ENCODE measurements at regions not wholly inside any gene's neighbourhood (a gene's known extent, or its start where the extent isn't known, plus 50 kb on each side); places are given as distances from the start of the nearest gene placed in this dataset.

DNA sequence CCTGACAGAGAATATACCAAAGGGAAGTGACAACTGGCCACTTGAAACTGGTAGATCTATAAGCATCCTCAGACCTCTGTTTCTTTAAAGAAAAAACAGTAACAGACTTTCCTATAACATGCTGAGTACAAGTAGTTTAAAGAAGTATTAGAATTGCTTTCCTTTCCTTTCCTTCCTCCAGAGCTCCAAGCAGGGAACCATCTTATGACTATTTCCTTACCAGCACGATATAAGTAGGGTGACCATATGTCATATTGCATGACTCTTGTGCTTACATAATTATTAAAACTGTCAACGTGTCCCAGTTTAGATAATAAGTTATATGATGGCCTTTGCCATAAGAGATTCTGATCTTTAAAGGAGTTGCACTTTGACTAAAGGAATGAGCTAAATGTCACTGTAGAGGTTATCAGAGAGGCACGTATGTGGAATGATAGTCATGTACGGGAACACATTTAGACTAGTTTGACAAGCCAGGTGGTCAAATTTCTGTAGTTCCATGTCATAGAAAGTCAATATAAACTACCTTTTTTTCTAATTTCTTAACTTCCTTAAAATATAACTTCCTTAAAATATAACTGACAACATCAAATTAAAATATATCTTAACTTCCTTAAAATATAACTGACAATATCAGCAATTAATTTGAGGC lies 212.7 kb upstream of the CD180 start:
- Histone ChIP-seq H3K9ac (ENCODE audit: low read depth in 1 of 2, low read length in 2 of 2) (no peak overlapping the region), H3K4me3 (ENCODE audit: low read depth in 1 of 3, low read length in 3 of 3) (no peak overlapping the region), H3K4me1 (ENCODE audit: control insufficient read depth in 4 of 4, insufficient read depth in 4 of 4, low read length in 3 of 4) (no peaks in the 10 kb centered on the region), H3K36me3 (ENCODE audit: control insufficient read depth in 4 of 4, insufficient read depth in 3 of 4, low read depth in 1 of 4, low read length in 3 of 4) (no peaks in the 10 kb centered on the region), H3K27ac (ENCODE audit: low read depth in 1 of 2, low read length in 2 of 2) (no peak overlapping the region), H3K27me3 (ENCODE audit: control insufficient read depth in 4 of 4, insufficient read depth in 4 of 4, low read length in 3 of 4) (no peaks in the 10 kb centered on the region), H3K9me3 (ENCODE audit: control insufficient read depth in 4 of 4, low read length in 3 of 4) (no peaks in the 10 kb centered on the region)
- WGBS, result 78% methylated on average over 4 of the region's 4 CpGs
- TF ChIP-seq NR2F2 (IDR thresholded peaks at IDR 0.05) (no peak), GABPA (IDR thresholded peaks at IDR 0.05 in 1 of 2, conservative IDR thresholded peaks at IDR 0.05 in 1 of 2) (no peak), FOXA1 (IDR thresholded peaks at IDR 0.05) (no peak), TAF1 (conservative IDR thresholded peaks at IDR 0.05) (no peak), EGR1 (IDR thresholded peaks at IDR 0.05; ENCODE audit: low read depth in 2 of 2) (no peak), FOXA2 (IDR thresholded peaks at IDR 0.05) (no peak), HNF4G (IDR thresholded peaks at IDR 0.05) (no peak), RXRA (IDR thresholded peaks at IDR 0.05) (no peak), SP1 (IDR thresholded peaks at IDR 0.05) (no peak), YY1 (IDR thresholded peaks at IDR 0.05) (no peak), RAD21 (IDR thresholded peaks at IDR 0.05) (no peak), HNF4A (conservative IDR thresholded peaks at IDR 0.05) (no peak)
- TF ChIP-seq, protein P1, sequence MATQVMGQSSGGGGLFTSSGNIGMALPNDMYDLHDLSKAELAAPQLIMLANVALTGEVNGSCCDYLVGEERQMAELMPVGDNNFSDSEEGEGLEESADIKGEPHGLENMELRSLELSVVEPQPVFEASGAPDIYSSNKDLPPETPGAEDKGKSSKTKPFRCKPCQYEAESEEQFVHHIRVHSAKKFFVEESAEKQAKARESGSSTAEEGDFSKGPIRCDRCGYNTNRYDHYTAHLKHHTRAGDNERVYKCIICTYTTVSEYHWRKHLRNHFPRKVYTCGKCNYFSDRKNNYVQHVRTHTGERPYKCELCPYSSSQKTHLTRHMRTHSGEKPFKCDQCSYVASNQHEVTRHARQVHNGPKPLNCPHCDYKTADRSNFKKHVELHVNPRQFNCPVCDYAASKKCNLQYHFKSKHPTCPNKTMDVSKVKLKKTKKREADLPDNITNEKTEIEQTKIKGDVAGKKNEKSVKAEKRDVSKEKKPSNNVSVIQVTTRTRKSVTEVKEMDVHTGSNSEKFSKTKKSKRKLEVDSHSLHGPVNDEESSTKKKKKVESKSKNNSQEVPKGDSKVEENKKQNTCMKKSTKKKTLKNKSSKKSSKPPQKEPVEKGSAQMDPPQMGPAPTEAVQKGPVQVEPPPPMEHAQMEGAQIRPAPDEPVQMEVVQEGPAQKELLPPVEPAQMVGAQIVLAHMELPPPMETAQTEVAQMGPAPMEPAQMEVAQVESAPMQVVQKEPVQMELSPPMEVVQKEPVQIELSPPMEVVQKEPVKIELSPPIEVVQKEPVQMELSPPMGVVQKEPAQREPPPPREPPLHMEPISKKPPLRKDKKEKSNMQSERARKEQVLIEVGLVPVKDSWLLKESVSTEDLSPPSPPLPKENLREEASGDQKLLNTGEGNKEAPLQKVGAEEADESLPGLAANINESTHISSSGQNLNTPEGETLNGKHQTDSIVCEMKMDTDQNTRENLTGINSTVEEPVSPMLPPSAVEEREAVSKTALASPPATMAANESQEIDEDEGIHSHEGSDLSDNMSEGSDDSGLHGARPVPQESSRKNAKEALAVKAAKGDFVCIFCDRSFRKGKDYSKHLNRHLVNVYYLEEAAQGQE (IDR thresholded peaks at IDR 0.05), result no peak
- TF ChIP-seq, protein P2, sequence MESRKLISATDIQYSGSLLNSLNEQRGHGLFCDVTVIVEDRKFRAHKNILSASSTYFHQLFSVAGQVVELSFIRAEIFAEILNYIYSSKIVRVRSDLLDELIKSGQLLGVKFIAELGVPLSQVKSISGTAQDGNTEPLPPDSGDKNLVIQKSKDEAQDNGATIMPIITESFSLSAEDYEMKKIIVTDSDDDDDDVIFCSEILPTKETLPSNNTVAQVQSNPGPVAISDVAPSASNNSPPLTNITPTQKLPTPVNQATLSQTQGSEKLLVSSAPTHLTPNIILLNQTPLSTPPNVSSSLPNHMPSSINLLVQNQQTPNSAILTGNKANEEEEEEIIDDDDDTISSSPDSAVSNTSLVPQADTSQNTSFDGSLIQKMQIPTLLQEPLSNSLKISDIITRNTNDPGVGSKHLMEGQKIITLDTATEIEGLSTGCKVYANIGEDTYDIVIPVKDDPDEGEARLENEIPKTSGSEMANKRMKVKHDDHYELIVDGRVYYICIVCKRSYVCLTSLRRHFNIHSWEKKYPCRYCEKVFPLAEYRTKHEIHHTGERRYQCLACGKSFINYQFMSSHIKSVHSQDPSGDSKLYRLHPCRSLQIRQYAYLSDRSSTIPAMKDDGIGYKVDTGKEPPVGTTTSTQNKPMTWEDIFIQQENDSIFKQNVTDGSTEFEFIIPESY (IDR thresholded peaks at IDR 0.05), result no peak
- TF ChIP-seq, protein P3, sequence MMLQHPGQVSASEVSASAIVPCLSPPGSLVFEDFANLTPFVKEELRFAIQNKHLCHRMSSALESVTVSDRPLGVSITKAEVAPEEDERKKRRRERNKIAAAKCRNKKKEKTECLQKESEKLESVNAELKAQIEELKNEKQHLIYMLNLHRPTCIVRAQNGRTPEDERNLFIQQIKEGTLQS (IDR thresholded peaks at IDR 0.05), result no peak
- TF ChIP-seq, protein P4, sequence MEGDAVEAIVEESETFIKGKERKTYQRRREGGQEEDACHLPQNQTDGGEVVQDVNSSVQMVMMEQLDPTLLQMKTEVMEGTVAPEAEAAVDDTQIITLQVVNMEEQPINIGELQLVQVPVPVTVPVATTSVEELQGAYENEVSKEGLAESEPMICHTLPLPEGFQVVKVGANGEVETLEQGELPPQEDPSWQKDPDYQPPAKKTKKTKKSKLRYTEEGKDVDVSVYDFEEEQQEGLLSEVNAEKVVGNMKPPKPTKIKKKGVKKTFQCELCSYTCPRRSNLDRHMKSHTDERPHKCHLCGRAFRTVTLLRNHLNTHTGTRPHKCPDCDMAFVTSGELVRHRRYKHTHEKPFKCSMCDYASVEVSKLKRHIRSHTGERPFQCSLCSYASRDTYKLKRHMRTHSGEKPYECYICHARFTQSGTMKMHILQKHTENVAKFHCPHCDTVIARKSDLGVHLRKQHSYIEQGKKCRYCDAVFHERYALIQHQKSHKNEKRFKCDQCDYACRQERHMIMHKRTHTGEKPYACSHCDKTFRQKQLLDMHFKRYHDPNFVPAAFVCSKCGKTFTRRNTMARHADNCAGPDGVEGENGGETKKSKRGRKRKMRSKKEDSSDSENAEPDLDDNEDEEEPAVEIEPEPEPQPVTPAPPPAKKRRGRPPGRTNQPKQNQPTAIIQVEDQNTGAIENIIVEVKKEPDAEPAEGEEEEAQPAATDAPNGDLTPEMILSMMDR (IDR thresholded peaks at IDR 0.05; ENCODE audit: low read depth, low read length, missing input control), result no peak
- TF ChIP-seq, protein P5, sequence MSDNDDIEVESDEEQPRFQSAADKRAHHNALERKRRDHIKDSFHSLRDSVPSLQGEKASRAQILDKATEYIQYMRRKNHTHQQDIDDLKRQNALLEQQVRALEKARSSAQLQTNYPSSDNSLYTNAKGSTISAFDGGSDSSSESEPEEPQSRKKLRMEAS (IDR thresholded peaks at IDR 0.05), result no peak
- no peak for DNase-seq (ENCODE audit: low spot score)

All from liver (tissue), 8 donors.